SK-N-SH (cell line): ENCODE measurements at regions not wholly inside any gene's neighbourhood (a gene's known extent, or its start where the extent isn't known, plus 50 kb on each side); places are given as distances from the start of the nearest gene placed in this dataset.

Source experiments
- CTCF ChIP-seq: fragments of 200-600 bp; sonication (generic); IDR thresholded peaks from 2 replicates; pipeline ENCODE4 v1.6.1; 2017; ENCODE audit warnings: antibody characterized with exemption, mild to moderate bottlenecking, moderate library complexity
- ELF1 ChIP-seq: IDR thresholded peaks from 2 replicates; pipeline ENCODE4 v1.4.0; 2012
- EP300 ChIP-seq, 2 experiments: IDR thresholded peaks; 2 replicates each; pipeline versions ENCODE4 v1.4.0 to v1.6.1; 2012; ENCODE audit warnings: borderline replicate concordance in 1 of 2, low read depth in 1 of 2, low read length in 1 of 2
- GABPA ChIP-seq: IDR thresholded peaks from 2 replicates; pipeline ENCODE4 v1.4.0; 2012; ENCODE audit warnings: low read depth, mild to moderate bottlenecking
- JUND ChIP-seq: IDR thresholded peaks from 2 replicates; pipeline ENCODE4 v1.4.0; 2012
- RFX5 ChIP-seq: IDR thresholded peaks from 2 replicates; pipeline ENCODE4 v1.6.1; 2012; ENCODE audit warnings: mild to moderate bottlenecking, improper control_type of control experiment, low read length
- TAF1 ChIP-seq: IDR thresholded peaks from 2 replicates; pipeline ENCODE4 v1.6.1; 2012; ENCODE audit warnings: low read depth, mild to moderate bottlenecking, low read length, moderate library complexity, borderline replicate concordance
- YY1 ChIP-seq: IDR thresholded peaks from 2 replicates; pipeline ENCODE4 v1.4.0; 2012; ENCODE audit warnings: low read depth, mild to moderate bottlenecking

- TF ChIP-seq YY1 = no peak
- no peak for TF ChIP-seq GABPA
- no peak for TF ChIP-seq CTCF
- no peak for TF ChIP-seq TAF1
- no peak for TF ChIP-seq JUND
- no peak for TF ChIP-seq ELF1
- TF ChIP-seq EP300 (IDR thresholded peaks at IDR 0.05; ENCODE audit: borderline replicate concordance in 1 of 2, low read depth in 1 of 2, low read length in 1 of 2) = no peak
- TF ChIP-seq RFX5 = no peak
Measured at GRCh38 chr1:30381671-30382365, 341.6 kb downstream of the MATN1 start.
